Ovary (tissue), 7 donors: ENCODE measurements at regions not wholly inside any gene's neighbourhood (a gene's known extent, or its start where the extent isn't known, plus 50 kb on each side); places are given as distances from the start of the nearest gene placed in this dataset.

Source experiments
- DNase-seq, 5 donors: peaks; one replicate each; pipeline ENCODE4 v3.0.0-alpha.2; 2019 to 2020
- H3K27ac ChIP-seq, 2 donors: fragments of 200-600 bp; one replicate each; pipeline versions ENCODE4 v1.5.1 to v1.8.0; 2019 to 2022
- H3K27me3 ChIP-seq: fragments of 200-600 bp; one replicate; pipeline ENCODE4 v1.8.0; 2022
- H3K36me3 ChIP-seq: fragments of 200-600 bp; sonication (generic); one replicate; pipeline ENCODE4 v1.5.1; 2019
- H3K4me1 ChIP-seq: one replicate; pipeline ENCODE4 v1.8.1; 2013; ENCODE audit warnings: mild to moderate bottlenecking, moderate library complexity; ENCODE audit not compliant: insufficient read depth
- H3K4me3 ChIP-seq: fragments of 200-600 bp; sonication (generic); one replicate; pipeline ENCODE4 v1.5.1; 2017
- H3K9me3 ChIP-seq, 2 donors: fragments of 200-600 bp in 1 of 2; sonication (generic) in 1 of 2; one replicate each; pipeline versions ENCODE4 v1.5.1 to v1.8.1; 2013 to 2019; ENCODE audit warnings: mild to moderate bottlenecking in 1 of 2, moderate library complexity in 1 of 2
- EP300 ChIP-seq: sonication (generic); formaldehyde crosslinking; IDR thresholded peaks from one replicate; pipeline ENCODE4 v1.6.1; 2017; ENCODE audit warnings: antibody characterized with exemption
- POLR2A ChIP-seq: fragments of 450-650 bp; IDR thresholded peaks from one replicate; pipeline ENCODE4 v1.6.1; 2017; ENCODE audit warnings: antibody characterized with exemption, mild to moderate bottlenecking, moderate library complexity
- WGBS, 3 donors: extraction: QIAGEN DNeasy Blood & Tissue Kit in 1 of 3; methylation state at CpG; one replicate each; pipeline versions ENCODE4 v1.1.5 to v1.1.7; 2013 to 2017; 5-methylcytosine and 5-hydroxymethylcytosine counted together
- intact Hi-C, 4 donors: fragments of 100-400 bp; cut with DNase I; formaldehyde crosslinking; loops; one replicate each; pipeline versions ENCODE4 v1.11.0 to v1.15.1; 2022 to 2023
- TF ChIP-seq, protein P1 (sequence below), 3 donors: fragments of 450-650 bp in 2 of 3; fragments of 200-600 bp in 1 of 3; IDR thresholded peaks; one replicate each; pipeline versions ENCODE4 v1.5.1 to v1.8.0; 2016 to 2022; ENCODE audit warnings: antibody characterized with exemption in 3 of 3, mild to moderate bottlenecking in 1 of 3
- donor health status: DM: no; HTN: no; CAD: no; lungs with moderate emphysema.
- donor health status: DM: no; HTN: no; CAD: no.
- donor health status: Bipolar disorder and iron deficiency.
- donor health status: DM: no; HTN: no; CAD: no.
- donor health status: DM: yes; HTN: yes; CAD: no.

DNA sequence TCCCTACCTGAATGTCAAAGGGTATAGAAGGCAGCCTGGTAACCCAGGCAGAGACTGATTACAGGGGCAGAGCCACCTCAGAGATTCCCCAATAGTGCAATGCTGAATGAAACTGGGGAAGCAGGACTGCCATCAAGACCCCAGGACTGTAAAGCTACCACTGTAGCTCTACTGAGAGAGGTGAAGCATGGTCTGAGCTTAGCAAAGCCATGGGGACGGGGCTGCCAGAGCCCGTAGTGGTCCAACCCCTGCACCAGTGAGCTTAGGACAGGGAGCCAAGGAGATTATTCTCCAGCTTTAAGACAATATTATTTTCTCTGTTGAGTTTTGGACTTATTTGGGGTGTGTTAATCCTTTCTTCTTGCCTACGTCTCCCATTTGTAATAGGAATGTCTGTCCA lies 679.3 kb upstream of the GRAMD2B start:
- WGBS, 3 donors: 95 to 97% (median 96%) methylated on average over 3 of the region's 3 CpGs
- Histone ChIP-seq H3K36me3 (no peaks in the 10 kb centered on the region), H3K4me3 (no peak overlapping the region), H3K27ac (no peak overlapping the region), H3K9me3 (no peaks in the 10 kb centered on the region), H3K4me1 (no peaks in the 10 kb centered on the region), H3K27me3 (no peaks in the 10 kb centered on the region)
- intact Hi-C loops: no loop called here
- TF ChIP-seq, protein P1, sequence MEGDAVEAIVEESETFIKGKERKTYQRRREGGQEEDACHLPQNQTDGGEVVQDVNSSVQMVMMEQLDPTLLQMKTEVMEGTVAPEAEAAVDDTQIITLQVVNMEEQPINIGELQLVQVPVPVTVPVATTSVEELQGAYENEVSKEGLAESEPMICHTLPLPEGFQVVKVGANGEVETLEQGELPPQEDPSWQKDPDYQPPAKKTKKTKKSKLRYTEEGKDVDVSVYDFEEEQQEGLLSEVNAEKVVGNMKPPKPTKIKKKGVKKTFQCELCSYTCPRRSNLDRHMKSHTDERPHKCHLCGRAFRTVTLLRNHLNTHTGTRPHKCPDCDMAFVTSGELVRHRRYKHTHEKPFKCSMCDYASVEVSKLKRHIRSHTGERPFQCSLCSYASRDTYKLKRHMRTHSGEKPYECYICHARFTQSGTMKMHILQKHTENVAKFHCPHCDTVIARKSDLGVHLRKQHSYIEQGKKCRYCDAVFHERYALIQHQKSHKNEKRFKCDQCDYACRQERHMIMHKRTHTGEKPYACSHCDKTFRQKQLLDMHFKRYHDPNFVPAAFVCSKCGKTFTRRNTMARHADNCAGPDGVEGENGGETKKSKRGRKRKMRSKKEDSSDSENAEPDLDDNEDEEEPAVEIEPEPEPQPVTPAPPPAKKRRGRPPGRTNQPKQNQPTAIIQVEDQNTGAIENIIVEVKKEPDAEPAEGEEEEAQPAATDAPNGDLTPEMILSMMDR (IDR thresholded peaks at IDR 0.05): no peak
- no peak for TF ChIP-seq EP300
- no peak for TF ChIP-seq POLR2A
- no peak for DNase-seq

DNA sequence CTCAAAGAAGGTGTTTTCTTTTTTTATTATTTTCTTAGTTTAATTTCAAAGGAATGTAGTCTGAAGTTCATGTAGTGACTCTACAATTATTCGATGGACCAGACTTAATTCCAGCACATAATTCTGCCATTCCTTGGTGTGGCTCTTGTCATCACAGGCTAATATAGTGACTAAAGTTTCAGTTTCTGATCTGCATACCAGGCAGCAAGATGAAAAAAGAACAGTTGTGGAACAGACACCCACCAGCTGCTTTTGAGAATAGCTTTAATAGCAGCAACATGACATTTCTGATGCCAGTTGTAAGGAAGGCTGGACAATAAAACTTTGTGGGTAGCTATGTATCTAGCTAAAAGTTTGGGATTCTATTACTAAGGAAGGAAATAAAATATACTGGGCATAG lies 676.3 kb upstream of the GRAMD2B start:
- Histone ChIP-seq H3K4me1 (no peaks in the 10 kb centered on the region), H3K9me3 (no peaks in the 10 kb centered on the region), H3K36me3 (no peaks in the 10 kb centered on the region), H3K4me3 (no peak overlapping the region), H3K27ac (no peak overlapping the region), H3K27me3 (no peaks in the 10 kb centered on the region)
- TF ChIP-seq, protein P1 (IDR thresholded peaks at IDR 0.05): no peak
- TF ChIP-seq POLR2A (no peak), EP300 (no peak)
- intact Hi-C loops: no loop called here
- no peak for DNase-seq
- WGBS, 3 donors: 70 to 84% (median 80%) methylated on average over 1 of the region's 1 CpG

DNA sequence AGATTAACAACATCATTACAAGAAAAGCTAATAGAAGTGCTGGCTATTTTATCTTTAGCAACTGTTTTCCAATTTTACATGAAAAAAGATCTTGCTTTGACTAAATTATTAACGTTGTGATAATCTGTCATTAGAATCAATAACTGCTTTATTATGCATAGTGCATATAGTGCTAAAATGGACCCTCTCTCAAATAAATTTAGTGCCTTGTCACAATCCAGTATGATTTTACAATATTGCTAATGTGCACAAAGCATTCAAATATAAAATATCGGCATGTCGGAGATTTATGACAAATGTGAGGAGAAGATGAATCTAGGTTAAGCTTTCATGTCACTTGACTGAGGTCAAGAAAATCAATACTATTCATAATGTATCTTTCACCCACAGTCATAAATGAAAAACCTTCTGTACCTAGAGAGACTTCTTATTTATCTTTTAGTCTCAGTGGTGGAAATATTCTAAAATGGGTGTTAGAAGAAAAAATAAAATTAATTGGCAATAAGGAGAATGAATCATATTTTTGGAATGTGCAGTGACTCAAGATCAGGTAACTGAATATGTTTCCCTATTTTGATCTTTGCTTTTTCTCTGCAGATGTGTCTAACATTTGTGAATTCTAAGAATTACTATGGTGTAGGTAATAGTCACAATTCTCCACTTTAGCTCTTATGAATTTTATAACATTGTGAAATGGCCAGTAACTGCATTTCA lies 672.9 kb upstream of the GRAMD2B start:
- Histone ChIP-seq H3K27ac (no peak overlapping the region), H3K9me3 (no peaks in the 10 kb centered on the region), H3K36me3 (no peaks in the 10 kb centered on the region), H3K4me1 (no peaks in the 10 kb centered on the region), H3K27me3 (no peaks in the 10 kb centered on the region), H3K4me3 (no peak overlapping the region)
- DNase-seq: no peak
- 89 to 93% (median 93%) methylated on average over 3 of the region's 3 CpGs for WGBS, 3 donors
- intact Hi-C loops: no loop called here
- TF ChIP-seq EP300 (no peak), POLR2A (no peak)
- TF ChIP-seq, protein P1 (IDR thresholded peaks at IDR 0.05): no peak

DNA sequence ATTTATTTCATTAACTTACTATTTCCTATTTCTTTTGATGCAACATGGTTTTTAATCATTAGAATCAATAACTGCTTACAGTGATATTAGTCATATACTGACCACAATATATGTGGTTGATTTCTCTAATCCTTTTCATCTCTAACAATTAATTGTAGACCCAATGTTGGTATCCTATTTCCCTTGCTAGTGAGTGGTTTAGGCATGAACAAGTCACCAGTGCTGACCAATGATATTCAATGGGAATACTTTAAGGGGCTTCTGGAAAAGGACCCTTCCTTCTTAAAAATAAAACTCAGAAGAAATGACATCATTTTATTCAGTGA lies 672.4 kb upstream of the GRAMD2B start:
- Histone ChIP-seq H3K27me3 (no peaks in the 10 kb centered on the region), H3K4me3 (no peak overlapping the region), H3K27ac (no peak overlapping the region), H3K36me3 (no peaks in the 10 kb centered on the region), H3K9me3 (no peaks in the 10 kb centered on the region), H3K4me1 (no peaks in the 10 kb centered on the region)
- TF ChIP-seq, protein P1 (IDR thresholded peaks at IDR 0.05): no peak
- TF ChIP-seq POLR2A (no peak), EP300 (no peak)
- DNase-seq: no peak
- intact Hi-C loops: no loop called here
